ENCODE measurements at regions not wholly inside any gene's neighbourhood (a gene's known extent, or its start where the extent isn't known, plus 50 kb on each side); places are given as distances from the start of the nearest gene placed in this dataset.

DNA sequence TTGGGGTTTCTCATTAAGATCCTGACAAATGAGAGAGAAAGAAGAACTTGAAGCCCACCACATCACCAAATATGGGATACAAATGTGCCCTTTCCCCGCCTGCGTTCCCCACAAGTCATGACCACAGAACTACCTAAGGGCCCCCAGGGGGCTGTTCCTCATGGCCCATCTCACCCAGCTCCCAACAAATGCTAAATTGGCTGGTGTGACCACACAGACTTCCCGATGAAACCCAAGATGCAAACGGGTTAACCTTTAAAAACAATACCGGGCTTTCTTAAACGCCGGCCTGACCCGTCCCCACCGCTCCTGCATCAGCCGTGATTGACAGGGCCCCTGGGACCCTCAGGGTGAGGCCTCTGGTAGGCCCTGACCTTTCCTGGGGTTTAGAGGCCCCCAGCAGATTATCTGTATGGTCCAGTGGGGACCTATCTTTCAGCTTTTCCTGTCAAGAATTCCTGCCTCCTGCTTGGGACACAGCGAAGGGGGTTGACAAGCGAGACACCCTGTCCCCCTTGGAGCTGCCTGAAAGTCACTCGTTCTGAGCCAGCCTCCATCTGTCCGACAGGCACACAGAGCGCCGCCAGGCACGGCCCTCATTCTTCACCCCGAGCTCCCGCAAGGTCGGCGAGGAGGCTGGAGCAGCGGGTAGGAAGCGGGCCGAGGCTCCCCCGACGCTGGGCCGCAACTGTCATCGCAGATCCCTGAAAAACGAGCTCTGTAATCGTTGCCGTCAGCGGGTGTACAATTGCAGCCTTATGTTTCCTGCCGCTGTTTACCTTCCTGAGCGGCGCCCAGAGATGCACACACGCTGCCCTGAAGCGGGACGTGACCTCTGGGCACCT lies 300.1 kb downstream of the FOXL1 start:
- H3K4me1 Mint-ChIP-seq (ENCODE audit: low read depth), result no peaks in the 10 kb centered on the region
- no peak for ATAC-seq (replicated peaks in 1 of 2)
- no peaks in the 10 kb centered on the region for H3K36me3 Mint-ChIP-seq (ENCODE audit: insufficient read depth in 2 of 2)
- no peak for DNase-seq
- no peak overlapping the region for H3K4me3 Mint-ChIP-seq
- no peak overlapping the region for H3K27ac Mint-ChIP-seq
- no peaks in the 10 kb centered on the region for H3K9me3 Mint-ChIP-seq
- H3K27me3 Mint-ChIP-seq (ENCODE audit: low read depth), result peaks cover 41% of the 10 kb centered on the region

DNA sequence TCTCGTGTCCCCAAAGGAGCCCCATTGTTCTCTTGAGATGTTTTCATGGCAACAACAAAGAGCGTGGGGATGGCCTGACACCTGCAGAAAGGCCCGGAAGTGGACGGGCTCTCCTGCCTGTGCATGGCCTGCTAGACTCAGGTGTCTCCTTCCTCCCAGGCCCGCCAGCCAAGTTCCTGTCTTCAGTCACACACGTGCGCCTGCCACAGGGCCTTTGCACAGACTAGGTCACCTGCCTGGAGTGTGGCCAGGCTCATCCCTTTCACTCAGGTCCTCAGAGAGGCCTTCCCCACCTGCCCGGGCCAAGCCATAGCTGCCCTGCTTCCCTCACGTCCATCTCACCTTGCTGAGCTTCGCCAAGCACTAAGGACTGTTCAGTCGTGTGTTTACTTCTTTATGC lies 300.9 kb downstream of the FOXL1 start:
- Mint-ChIP-seq H3K36me3 (ENCODE audit: insufficient read depth in 2 of 2) (no peaks in the 10 kb centered on the region), H3K9me3 (no peaks in the 10 kb centered on the region), H3K4me3 (no peak overlapping the region), H3K27me3 (ENCODE audit: low read depth) (peaks cover 41% of the 10 kb centered on the region), H3K4me1 (ENCODE audit: low read depth) (no peaks in the 10 kb centered on the region), H3K27ac (no peak overlapping the region)
- DNase-seq (no peak), ATAC-seq (replicated peaks in 1 of 2) (no peak)

- DNase-seq (no peak), ATAC-seq (replicated peaks in 1 of 2) (no peak)
- no peaks in the 10 kb centered on the region for H3K36me3 Mint-ChIP-seq (ENCODE audit: insufficient read depth in 2 of 2)
- H3K4me1 Mint-ChIP-seq (ENCODE audit: low read depth), result no peaks in the 10 kb centered on the region
- H3K27ac Mint-ChIP-seq, result no peak overlapping the region
- H3K27me3 Mint-ChIP-seq (ENCODE audit: low read depth), result peaks cover 41% of the 10 kb centered on the region
- H3K9me3 Mint-ChIP-seq, result no peaks in the 10 kb centered on the region
- H3K4me3 Mint-ChIP-seq, result no peak overlapping the region
Observed at GRCh38 chr16:86880316-86881117, 302.2 kb downstream of the FOXL1 start.

- Mint-ChIP-seq H3K4me3 (no peak overlapping the region), H3K4me1 (ENCODE audit: low read depth) (no peaks in the 10 kb centered on the region), H3K27me3 (ENCODE audit: low read depth) (peaks cover 41% of the 10 kb centered on the region), H3K36me3 (ENCODE audit: insufficient read depth in 2 of 2) (no peaks in the 10 kb centered on the region), H3K27ac (no peak overlapping the region), H3K9me3 (no peaks in the 10 kb centered on the region)
- ATAC-seq (replicated peaks in 1 of 2), result no peak
- DNase-seq, result no peak
Observed at GRCh38 chr16:86881118-86881510, 302.8 kb downstream of the FOXL1 start.

DNA sequence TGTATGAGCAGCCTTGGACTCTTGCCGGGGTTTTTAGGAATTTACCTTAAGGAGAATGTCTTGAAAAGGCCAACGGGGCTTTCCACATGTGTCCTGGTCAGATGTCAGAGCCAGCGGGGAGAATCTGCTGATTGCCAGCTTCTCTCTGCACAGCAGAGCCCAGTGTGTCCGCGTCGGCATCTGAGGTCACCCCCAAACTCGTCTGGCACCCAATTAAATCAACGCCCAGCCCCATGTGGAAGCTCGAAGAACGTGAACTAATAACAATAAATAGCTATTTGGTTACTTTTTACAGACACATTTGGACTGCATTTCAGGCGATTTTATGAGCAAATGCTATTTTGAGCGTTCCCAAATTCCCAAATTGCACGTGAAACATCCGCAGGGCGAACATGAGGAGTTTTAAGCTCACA lies 303.5 kb downstream of the FOXL1 start:
- Mint-ChIP-seq H3K36me3 (ENCODE audit: insufficient read depth in 2 of 2) (no peaks in the 10 kb centered on the region), H3K4me3 (no peak overlapping the region), H3K9me3 (no peaks in the 10 kb centered on the region), H3K27me3 (ENCODE audit: low read depth) (peaks cover 41% of the 10 kb centered on the region), H3K4me1 (ENCODE audit: low read depth) (no peaks in the 10 kb centered on the region), H3K27ac (no peak overlapping the region)
- ATAC-seq (replicated peaks in 1 of 2) (no peak), DNase-seq (no peak)

DNA sequence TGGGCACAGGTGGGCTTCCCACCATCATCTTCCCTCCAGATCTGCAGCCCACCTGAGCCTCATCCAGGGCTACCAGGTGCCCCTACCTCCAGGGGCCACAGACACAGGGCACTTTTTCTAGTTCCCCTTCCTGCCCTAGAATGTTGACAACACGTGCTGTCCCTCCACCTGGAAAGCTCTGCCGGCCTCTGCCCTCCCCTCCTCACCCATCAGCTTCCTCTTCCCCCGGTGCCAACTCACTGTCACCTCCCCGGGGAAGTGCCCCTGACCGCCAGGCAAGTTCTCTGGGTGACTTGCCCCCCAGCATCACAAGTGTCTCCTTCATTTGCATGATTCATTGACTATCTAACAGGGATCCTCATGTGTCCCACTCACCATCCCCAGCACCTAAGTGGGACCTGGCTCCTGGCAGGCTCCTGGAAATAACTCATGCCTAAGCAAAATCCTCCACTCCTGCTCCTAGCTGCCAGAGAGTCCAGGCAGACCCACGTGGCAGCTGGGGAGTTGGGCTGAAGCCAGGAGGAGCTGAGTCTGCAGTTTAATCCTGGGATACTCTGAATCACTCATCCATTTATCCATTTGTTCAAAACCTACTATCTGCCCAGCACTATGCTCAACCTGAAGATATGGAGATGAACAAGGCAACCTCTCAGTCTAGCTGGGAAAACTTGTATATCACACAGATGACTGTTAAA lies 304.4 kb downstream of the FOXL1 start:
- Mint-ChIP-seq H3K9me3 (no peaks in the 10 kb centered on the region), H3K36me3 (ENCODE audit: insufficient read depth in 2 of 2) (no peaks in the 10 kb centered on the region), H3K4me3 (no peak overlapping the region), H3K27me3 (ENCODE audit: low read depth) (peaks cover 32% of the 10 kb centered on the region), H3K27ac (no peak overlapping the region), H3K4me1 (ENCODE audit: low read depth) (no peaks in the 10 kb centered on the region)
- DNase-seq (no peak), ATAC-seq (replicated peaks in 1 of 2) (no peak)

GRCh38 chr16:86883583-86884389 lies 305.4 kb downstream of the FOXL1 start:
- Mint-ChIP-seq H3K27me3 (ENCODE audit: low read depth) (peaks cover 22% of the 10 kb centered on the region), H3K4me3 (no peak overlapping the region), H3K36me3 (ENCODE audit: insufficient read depth in 2 of 2) (no peaks in the 10 kb centered on the region), H3K4me1 (ENCODE audit: low read depth) (no peaks in the 10 kb centered on the region), H3K9me3 (no peaks in the 10 kb centered on the region), H3K27ac (no peak overlapping the region)
- DNase-seq (no peak), ATAC-seq (replicated peaks in 1 of 2) (no peak)

DNA sequence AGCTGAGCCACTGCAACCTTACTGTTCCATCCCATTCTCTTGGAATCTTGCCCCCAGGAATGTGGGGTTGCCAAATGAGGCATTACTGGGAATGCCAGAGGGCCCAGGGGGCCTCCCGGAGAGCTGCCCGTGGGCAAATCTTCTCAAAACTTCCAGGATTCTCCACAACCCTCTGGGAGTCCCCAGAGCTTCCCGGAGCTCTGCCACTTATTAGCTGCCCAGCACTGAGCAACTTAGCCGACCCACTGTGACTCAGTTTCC lies 306.0 kb downstream of the FOXL1 start:
- no peak for DNase-seq
- H3K27me3 Mint-ChIP-seq (ENCODE audit: low read depth), result peaks cover 16% of the 10 kb centered on the region

GRCh38 chr16:86885139-86885538 lies 306.8 kb downstream of the FOXL1 start:
- no peak overlapping the region for H3K4me3 Mint-ChIP-seq
- no peaks in the 10 kb centered on the region for H3K36me3 Mint-ChIP-seq (ENCODE audit: insufficient read depth in 2 of 2)
- DNase-seq (no peak), ATAC-seq (replicated peaks in 1 of 2) (no peak)
- H3K4me1 Mint-ChIP-seq (ENCODE audit: low read depth), result no peaks in the 10 kb centered on the region
- H3K27ac Mint-ChIP-seq, result no peak overlapping the region
- H3K27me3 Mint-ChIP-seq (ENCODE audit: low read depth), result peaks cover 8% of the 10 kb centered on the region
- H3K9me3 Mint-ChIP-seq, result peaks cover 3% of the 10 kb centered on the region in 2 donors

More for the DNA sequence above, 306.0 kb downstream of the FOXL1 start:
- H3K27ac Mint-ChIP-seq, result no peak overlapping the region
- H3K4me1 Mint-ChIP-seq (ENCODE audit: low read depth), result no peaks in the 10 kb centered on the region
- H3K9me3 Mint-ChIP-seq, result peaks cover 3% of the 10 kb centered on the region in 2 donors
- no peak overlapping the region for H3K4me3 Mint-ChIP-seq
- no peak for ATAC-seq (replicated peaks in 1 of 2)
- no peaks in the 10 kb centered on the region for H3K36me3 Mint-ChIP-seq (ENCODE audit: insufficient read depth in 2 of 2)

DNA sequence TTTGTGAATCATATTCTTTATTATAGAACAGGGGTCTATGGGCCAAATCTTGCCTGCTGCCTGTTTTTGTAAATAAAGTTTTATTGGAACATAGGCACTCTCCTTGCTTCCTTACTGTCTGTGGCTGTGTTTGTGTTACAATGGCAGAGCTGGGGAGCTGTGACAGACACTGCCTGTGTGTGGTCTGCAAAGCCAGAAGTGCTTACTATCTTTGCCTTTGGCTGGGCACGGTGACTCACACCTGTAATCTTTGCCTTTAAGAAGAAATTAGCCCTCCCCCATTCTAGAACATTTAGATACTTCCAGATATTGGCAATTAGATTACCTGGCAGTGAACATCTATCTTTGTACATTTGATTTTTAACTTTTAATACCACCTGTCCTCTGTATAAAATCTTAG lies 308.3 kb downstream of the FOXL1 start:
- no peak for DNase-seq
- no peak overlapping the region for H3K4me3 Mint-ChIP-seq
- H3K4me1 Mint-ChIP-seq (ENCODE audit: low read depth), result no peaks in the 10 kb centered on the region
- no peaks in the 10 kb centered on the region for H3K27me3 Mint-ChIP-seq (ENCODE audit: low read depth)
- H3K9me3 Mint-ChIP-seq, result peaks cover 3 to 5% of the 10 kb centered on the region in 2 donors
- H3K36me3 Mint-ChIP-seq (ENCODE audit: insufficient read depth in 2 of 2), result no peaks in the 10 kb centered on the region
- H3K27ac Mint-ChIP-seq, result no peak overlapping the region
- ATAC-seq (replicated peaks in 1 of 2), result no peak

GRCh38 chr16:86887416-86887815 lies 309.1 kb downstream of the FOXL1 start:
- no peak overlapping the region for H3K4me3 Mint-ChIP-seq
- H3K36me3 Mint-ChIP-seq (ENCODE audit: insufficient read depth in 2 of 2), result no peaks in the 10 kb centered on the region
- H3K27ac Mint-ChIP-seq, result no peak overlapping the region
- DNase-seq (no peak), ATAC-seq (replicated peaks in 1 of 2) (no peak)
- no peaks in the 10 kb centered on the region for H3K27me3 Mint-ChIP-seq (ENCODE audit: low read depth)
- H3K4me1 Mint-ChIP-seq (ENCODE audit: low read depth), result no peaks in the 10 kb centered on the region
- H3K9me3 Mint-ChIP-seq, result peaks cover 3 to 5% of the 10 kb centered on the region in 2 donors

- H3K36me3 Mint-ChIP-seq (ENCODE audit: insufficient read depth in 2 of 2), result no peaks in the 10 kb centered on the region
- no peak overlapping the region for H3K27ac Mint-ChIP-seq
- no peak overlapping the region for H3K4me3 Mint-ChIP-seq
- ATAC-seq (replicated peaks in 1 of 2) (no peak), DNase-seq (no peak)
- no peaks in the 10 kb centered on the region for H3K27me3 Mint-ChIP-seq (ENCODE audit: low read depth)
- H3K9me3 Mint-ChIP-seq, result peaks cover 3 to 5% of the 10 kb centered on the region in 2 donors
- H3K4me1 Mint-ChIP-seq (ENCODE audit: low read depth), result no peaks in the 10 kb centered on the region
Observed at GRCh38 chr16:86888231-86889053, 310.1 kb downstream of the FOXL1 start.

Data from activated T-cell treated with anti-CD3 and anti-CD28 coated beads, Interleukin-2, amount 50 U/mL, for 72 hours (primary cell).